Mammary epithelial cell (primary cell): ENCODE measurements at regions not wholly inside any gene's neighbourhood (a gene's known extent, or its start where the extent isn't known, plus 50 kb on each side); places are given as distances from the start of the nearest gene placed in this dataset.

Experiments
- EZH2 ChIP-seq: IDR thresholded peaks from 2 replicates; pipeline ENCODE4 v1.6.1; 2012; ENCODE audit warnings: low read length, inconsistent platforms, borderline replicate concordance
- TF ChIP-seq, protein P1 (sequence below), 2 donors: IDR thresholded peaks in 1 of 2; conservative IDR thresholded peaks in 1 of 2; 2 replicates each; pipeline ENCODE4 v1.5.1; 2011 to 2012; ENCODE audit warnings: inconsistent platforms in 2 of 2, low read length in 2 of 2, mild to moderate bottlenecking in 2 of 2, control low read depth in 1 of 2, low read depth in 1 of 2; ENCODE audit not compliant: insufficient read depth in 1 of 2; ENCODE audit errors: extremely low read depth in 1 of 2

DNA sequence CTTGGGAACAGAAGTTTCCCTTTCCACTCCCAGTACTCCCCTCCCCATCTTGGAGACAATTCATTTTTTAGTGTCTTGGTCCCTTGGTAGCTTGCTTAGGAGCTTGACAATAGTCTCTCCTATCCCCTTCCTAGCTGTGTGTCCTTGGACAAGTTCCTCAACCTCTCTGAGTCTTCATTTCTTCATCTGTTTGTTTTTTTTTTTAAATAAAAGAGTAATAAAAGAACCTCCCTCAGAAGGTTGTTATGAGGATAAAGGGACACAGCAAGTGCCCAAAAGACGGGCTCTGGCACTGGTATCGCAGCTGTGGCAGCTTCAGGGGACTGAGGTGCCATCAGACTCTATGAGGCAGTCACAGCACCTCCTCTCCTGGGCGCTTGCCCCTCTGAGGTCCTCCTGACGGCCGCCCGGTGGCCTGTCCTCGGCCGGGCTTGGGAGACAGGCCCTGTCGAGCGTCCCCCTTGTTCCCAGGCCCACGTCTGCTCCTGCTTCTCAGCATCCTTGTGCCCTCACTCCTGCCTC is 689.2 kb downstream of the MATN1 start:
- TF ChIP-seq, protein P1, sequence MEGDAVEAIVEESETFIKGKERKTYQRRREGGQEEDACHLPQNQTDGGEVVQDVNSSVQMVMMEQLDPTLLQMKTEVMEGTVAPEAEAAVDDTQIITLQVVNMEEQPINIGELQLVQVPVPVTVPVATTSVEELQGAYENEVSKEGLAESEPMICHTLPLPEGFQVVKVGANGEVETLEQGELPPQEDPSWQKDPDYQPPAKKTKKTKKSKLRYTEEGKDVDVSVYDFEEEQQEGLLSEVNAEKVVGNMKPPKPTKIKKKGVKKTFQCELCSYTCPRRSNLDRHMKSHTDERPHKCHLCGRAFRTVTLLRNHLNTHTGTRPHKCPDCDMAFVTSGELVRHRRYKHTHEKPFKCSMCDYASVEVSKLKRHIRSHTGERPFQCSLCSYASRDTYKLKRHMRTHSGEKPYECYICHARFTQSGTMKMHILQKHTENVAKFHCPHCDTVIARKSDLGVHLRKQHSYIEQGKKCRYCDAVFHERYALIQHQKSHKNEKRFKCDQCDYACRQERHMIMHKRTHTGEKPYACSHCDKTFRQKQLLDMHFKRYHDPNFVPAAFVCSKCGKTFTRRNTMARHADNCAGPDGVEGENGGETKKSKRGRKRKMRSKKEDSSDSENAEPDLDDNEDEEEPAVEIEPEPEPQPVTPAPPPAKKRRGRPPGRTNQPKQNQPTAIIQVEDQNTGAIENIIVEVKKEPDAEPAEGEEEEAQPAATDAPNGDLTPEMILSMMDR (conservative IDR thresholded peaks at IDR 0.05 in 1 of 2, IDR thresholded peaks at IDR 0.05 in 1 of 2; ENCODE audit: extremely low read depth in 1 of 2, insufficient read depth in 1 of 2, low read depth in 1 of 2, low read length in 2 of 2) = no peak
- no peak for TF ChIP-seq EZH2
